ENCODE measurements at regions not wholly inside any gene's neighbourhood (a gene's known extent, or its start where the extent isn't known, plus 50 kb on each side); places are given as distances from the start of the nearest gene placed in this dataset.

- H3K9me3 ChIP-seq, result peaks cover 12% of the 10 kb centered on the region
- DNase-seq (no peak), ATAC-seq (no peak)
- no peaks in the 10 kb centered on the region for H3K36me3 ChIP-seq (ENCODE audit: insufficient read depth in 1 of 2, low read depth in 1 of 2)
- TF ChIP-seq CTCF (IDR thresholded peaks at IDR 0.05), result no peak
- H3K4me3 ChIP-seq, result no peak overlapping the region
- H3K27ac ChIP-seq, result no peak overlapping the region
- H3K27me3 ChIP-seq (ENCODE audit: insufficient read depth in 3 of 3, low read length in 2 of 3), result peaks cover 0 to 9% (median 0%) of the 10 kb centered on the region in 3 donors
- intact Hi-C loops (cut with DNase I), result no loop called here
- no peaks in the 10 kb centered on the region for H3K4me1 ChIP-seq
These were observed 270.8 kb downstream of the PRDM2 start for GRCh38 chr1:13970631-13971247.

GRCh38 chr1:13976485-13976884, 276.5 kb downstream of the PRDM2 start:
- 84 to 91% (median 88%) methylated on average over 2 of the region's 2 CpGs for WGBS, 3 donors
- Histone ChIP-seq H3K4me3 (no peak overlapping the region), H3K36me3 (ENCODE audit: insufficient read depth in 1 of 2, low read depth in 1 of 2) (no peaks in the 10 kb centered on the region), H3K4me1 (no peaks in the 10 kb centered on the region), H3K9me3 (no peaks in the 10 kb centered on the region), H3K27ac (no peak overlapping the region), H3K27me3 (ENCODE audit: insufficient read depth in 3 of 3, low read length in 2 of 3) (no peaks in the 10 kb centered on the region)
- DNase-seq (no peak), ATAC-seq (no peak)
- TF ChIP-seq CTCF (IDR thresholded peaks at IDR 0.05), result no peak
- intact Hi-C loops (cut with DNase I), result no loop called here

GRCh38 chr1:13981142-13981541, 281.2 kb downstream of the PRDM2 start:
- H3K4me1 ChIP-seq, result no peaks in the 10 kb centered on the region
- no peaks in the 10 kb centered on the region for H3K9me3 ChIP-seq
- ATAC-seq, result no peak
- WGBS, 3 donors, result 93 to 96% (median 94%) methylated on average over 2 of the region's 2 CpGs
- no peak for DNase-seq
- H3K4me3 ChIP-seq, result no peak overlapping the region
- no peaks in the 10 kb centered on the region for H3K27me3 ChIP-seq (ENCODE audit: insufficient read depth in 3 of 3, low read length in 2 of 3)
- H3K27ac ChIP-seq, result no peak overlapping the region
- TF ChIP-seq CTCF (IDR thresholded peaks at IDR 0.05), result no peak
- no peaks in the 10 kb centered on the region for H3K36me3 ChIP-seq (ENCODE audit: insufficient read depth in 1 of 2, low read depth in 1 of 2)
- intact Hi-C loops (cut with DNase I), result no loop called here

- Histone ChIP-seq H3K36me3 (ENCODE audit: insufficient read depth in 1 of 2, low read depth in 1 of 2) (no peaks in the 10 kb centered on the region), H3K9me3 (no peaks in the 10 kb centered on the region), H3K27ac (no peak overlapping the region), H3K4me3 (no peak overlapping the region), H3K27me3 (ENCODE audit: insufficient read depth in 3 of 3, low read length in 2 of 3) (no peaks in the 10 kb centered on the region), H3K4me1 (no peaks in the 10 kb centered on the region)
- DNase-seq, result no peak
- intact Hi-C loops (cut with DNase I), result no loop called here
- no peak for ATAC-seq
- 88 to 91% (median 91%) methylated on average over 17 of the region's 17 CpGs for WGBS, 3 donors
- no peak for TF ChIP-seq CTCF (IDR thresholded peaks at IDR 0.05)
These were observed 283.4 kb downstream of the PRDM2 start for GRCh38 chr1:13983393-13983792.

- DNase-seq (no peak), ATAC-seq (no peak)
- H3K4me1 ChIP-seq, result no peaks in the 10 kb centered on the region
- H3K27ac ChIP-seq, result no peak overlapping the region
- intact Hi-C loops (cut with DNase I), result no loop called here
- TF ChIP-seq CTCF (IDR thresholded peaks at IDR 0.05), result no peak
- H3K27me3 ChIP-seq (ENCODE audit: insufficient read depth in 3 of 3, low read length in 2 of 3), result peaks cover 0 to 4% (median 0%) of the 10 kb centered on the region in 3 donors
- WGBS, 3 donors, result 69 to 77% (median 72%) methylated on average over 5 of the region's 5 CpGs
- H3K9me3 ChIP-seq, result no peaks in the 10 kb centered on the region
- H3K4me3 ChIP-seq, result no peak overlapping the region
- H3K36me3 ChIP-seq (ENCODE audit: insufficient read depth in 1 of 2, low read depth in 1 of 2), result no peaks in the 10 kb centered on the region
These were observed 291.0 kb downstream of the PRDM2 start for GRCh38 chr1:13990939-13991338.

Measured in psoas muscle (tissue), 7 donors.